GM19438 (cell line): ENCODE measurements at regions not wholly inside any gene's neighbourhood (a gene's known extent, or its start where the extent isn't known, plus 50 kb on each side); places are given as distances from the start of the nearest gene placed in this dataset.

ENCODE experiments used
- ATAC-seq: cut with Tn5 transposase; IDR thresholded peaks from one replicate; pipeline ENCODE4 v1.9.1; 2021; ENCODE audit warnings: low read depth; ENCODE audit not compliant: unreplicated experiment

DNA sequence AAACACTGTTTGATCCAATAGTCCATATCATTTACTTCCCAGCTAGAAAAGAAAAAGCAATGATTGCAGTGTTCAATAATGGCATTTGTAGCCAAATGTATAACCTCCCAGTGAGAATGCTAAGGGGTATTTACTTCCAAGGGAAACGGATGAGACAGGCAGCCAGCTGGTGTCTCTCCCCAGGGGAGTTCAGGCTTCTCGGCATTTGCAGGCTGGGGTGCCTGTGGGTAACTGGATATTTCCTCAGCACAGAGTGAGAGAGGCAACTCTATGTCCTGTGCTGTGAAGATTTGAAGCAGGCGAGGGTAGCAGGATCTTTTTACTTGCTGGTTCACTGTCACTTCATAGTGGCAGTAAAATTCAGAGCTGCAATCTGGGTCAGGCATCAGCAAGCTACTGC, 1455.6 kb upstream of the TMEM132C start:
- ATAC-seq: no peak

DNA sequence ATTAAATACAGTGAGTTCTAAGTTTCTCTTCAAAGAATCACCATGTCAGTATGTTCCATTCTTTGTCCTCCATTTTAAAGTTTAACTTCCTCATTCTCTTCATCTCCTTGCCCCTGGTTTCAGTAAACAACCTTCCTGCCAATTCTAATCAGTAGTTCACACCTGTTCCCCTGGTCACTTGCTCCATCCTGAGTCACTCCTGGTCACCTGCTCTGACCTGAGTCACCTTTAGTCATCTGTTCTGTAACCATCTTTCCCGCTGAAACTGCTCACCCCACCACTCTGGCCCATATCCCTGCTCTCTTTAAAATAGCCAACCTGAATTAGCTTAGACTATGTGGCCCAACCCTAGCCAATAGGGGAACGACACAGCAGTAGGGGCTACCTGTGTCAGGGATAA, 1447.4 kb upstream of the TMEM132C start:
- no peak for ATAC-seq

DNA sequence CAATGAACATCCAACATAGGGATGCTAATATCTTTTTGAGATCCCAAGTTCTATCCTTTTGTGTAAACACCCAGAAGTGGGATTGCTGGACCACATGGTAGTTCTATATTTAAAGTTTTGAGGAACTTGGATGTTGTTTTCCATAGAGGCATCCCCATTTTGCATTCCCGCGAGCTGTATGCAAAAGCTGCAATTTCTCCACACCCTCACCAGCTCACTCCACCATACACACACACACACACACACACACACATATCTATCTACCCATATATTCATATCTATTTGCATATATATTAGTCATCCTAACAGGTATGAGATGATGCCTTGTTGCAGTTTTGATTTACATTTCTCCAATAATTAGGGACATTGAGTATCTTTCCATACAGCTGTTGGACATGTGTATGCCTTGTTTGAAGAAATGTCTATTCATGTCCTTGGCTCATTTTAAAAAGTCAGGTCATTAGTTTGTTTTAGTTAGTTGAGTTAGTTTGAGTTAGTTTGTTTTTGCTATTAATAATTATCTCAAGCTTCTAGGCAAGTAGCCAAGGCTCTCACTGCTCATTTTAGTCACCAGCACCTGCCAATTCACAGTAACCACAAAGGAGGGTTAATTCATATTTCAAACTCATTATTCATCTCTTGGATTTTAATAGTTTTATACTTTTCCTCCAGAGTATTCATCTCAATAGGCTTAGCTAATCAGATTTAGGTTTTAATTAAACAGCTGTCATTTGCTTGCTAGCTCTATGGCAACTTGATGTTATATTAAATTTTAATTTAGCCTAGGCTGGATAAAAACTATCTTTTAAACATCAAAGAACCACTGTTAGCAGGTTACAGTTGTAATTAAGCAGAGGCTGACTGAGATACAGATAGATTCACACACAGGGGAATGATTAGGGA, 1435.9 kb upstream of the TMEM132C start:
- no peak for ATAC-seq

DNA sequence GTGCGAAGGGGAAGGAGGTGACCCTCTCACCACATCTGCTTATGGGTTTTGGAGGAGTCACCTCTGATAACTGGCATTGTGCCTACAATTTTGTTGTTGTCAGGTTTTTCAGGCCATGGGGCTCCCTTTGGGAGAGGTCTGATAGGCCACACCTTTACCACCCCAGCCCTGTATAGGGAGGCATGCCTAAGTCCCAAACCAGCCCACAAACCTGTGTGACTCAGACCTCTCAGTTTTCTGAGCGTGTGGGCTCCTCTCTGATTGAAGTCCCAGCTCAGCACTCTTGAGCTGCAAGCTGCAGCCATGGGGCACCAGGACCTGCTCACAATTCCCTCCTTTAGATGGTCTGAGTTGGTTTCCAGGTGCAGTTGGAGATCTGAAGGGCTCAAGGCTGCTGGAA, 1429.3 kb upstream of the TMEM132C start:
- no peak for ATAC-seq

DNA sequence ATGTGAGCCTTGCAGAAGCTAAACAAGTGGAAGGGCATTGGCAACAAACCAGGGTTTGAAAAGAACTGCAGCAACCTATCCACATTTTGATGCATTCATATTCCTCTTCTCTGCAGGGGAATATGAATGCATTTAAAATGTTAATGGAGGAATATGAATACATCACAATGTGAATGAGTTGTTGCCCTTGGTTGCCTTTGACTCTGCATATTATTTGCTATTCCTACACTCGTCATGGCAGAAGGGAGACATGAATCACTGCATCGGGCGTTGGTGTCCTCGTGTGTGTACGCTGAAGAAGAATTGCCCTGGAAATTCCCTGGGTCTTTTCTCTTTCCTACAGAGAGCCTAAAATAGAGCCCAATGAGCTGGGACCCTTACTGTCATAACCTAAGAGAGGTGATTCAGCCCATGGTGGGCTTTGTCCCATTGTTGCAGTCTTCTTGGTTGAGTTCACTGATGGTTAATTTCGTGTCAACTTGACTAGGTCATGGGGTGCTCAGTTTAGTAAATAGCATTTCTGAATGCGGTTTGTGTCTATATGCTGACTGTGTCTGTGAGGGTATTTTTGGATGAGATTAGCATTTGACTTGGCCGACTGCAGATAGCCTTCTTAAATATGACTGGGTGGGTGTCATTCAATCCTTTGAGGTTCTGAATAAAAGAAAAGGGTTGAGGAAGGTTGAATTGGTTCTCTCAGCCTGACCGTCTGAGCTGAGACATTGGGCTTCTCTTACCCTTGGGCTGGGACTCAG, 1422.9 kb upstream of the TMEM132C start:
- no peak for ATAC-seq

DNA sequence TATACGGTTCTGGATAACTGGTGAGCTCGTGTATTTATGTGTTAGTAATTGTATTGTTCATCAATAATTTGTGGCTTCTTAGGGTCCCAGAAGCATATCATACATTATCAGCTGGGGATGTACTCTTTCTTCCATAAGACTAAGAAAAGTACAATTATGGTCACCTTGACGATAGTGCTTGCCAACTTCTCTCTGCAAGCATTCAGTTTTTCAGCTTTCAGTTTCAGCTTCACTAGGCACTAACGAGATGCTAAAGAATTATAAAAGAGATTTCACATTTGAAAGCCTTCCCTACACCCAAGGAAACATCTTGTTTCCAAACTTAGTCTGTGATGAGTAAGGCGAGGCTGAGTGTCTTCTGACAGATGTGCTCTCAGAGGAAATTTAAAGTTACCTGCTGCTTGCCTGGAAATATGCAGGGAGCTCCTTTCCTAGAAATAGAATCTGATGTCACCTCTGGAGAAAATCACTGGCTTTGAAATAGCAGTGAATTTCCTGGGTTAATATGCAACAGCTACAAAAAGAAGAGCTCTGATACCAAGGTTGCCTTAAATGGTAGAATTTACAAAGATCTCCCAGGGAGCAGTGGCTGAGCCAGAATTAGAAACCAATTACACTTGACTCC, 1419.9 kb upstream of the TMEM132C start:
- no peak for ATAC-seq

DNA sequence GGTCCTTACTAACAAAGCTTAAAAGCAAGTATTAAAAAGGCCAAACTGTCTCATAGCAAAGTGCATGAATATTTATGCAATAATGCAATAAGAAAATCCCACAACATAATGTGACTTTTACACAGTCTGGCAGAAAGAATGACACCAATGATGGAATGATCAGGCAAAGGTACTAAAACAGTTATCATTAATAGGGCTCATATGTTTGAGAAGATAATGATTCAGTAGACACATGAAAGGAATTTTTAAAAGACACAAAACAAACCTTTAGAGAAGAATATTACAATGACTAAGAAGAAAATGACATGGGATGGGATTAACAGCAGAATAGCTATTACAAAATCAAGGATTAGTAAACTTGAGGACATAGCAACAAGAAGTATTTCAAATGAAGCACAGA, 1411.2 kb upstream of the TMEM132C start:
- ATAC-seq: no peak

DNA sequence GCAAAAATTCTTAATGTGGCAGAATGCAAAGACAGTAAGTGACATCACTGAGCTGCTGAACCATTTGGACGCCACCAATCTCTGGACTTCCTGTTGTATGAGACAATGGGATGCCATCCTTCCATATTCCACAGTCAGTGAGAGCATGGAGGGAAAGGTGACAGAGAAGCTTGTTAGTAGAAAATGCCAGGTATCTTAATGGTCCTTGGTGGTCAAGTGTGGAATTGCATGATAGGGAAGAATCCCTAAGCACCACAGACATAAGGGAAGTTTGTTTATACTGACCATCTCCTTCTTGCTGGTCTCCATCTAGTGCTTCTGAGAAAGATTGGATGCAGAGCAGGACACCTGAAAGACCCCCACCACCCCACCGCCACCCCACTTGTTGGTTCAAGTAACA, 1410.0 kb upstream of the TMEM132C start:
- ATAC-seq: no peak

DNA sequence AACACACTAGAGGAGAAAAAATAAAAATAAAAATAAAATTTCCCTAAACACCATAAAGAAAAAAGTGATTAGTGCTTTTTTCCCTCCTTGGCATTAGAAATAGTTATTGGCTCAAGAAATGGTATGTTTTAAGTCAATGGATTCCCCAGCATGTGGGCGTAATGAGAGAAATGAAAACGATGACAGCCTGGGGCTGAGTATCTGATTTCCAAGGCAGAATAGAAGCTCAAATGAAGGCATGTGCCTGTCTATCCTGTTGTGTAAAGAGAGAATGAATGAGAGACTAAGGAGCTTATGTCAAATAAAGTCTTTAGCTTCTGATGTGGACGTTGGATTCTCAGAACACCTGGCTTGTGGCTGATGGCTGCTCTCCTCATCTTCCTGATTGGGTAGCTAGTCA, 1408.4 kb upstream of the TMEM132C start:
- no peak for ATAC-seq

DNA sequence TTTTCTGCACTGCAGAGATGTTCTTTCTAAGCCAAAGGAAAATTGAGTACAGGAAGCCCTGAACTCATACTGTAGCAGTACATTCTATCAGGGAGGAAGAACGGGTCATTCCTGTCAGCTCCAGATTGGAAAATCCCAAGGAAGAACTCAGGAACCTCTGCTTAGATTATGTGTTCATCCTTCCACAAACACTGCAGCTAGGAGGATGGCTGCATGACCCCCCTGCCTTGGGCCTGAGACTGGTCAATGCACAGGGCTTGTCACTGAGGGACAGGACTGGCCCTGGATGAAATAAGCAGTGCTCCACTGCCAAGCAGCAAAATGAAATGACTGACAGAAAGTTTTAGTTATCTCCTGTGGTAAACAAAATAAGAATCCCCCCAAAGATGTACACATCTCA, 1406.8 kb upstream of the TMEM132C start:
- ATAC-seq: no peak

DNA sequence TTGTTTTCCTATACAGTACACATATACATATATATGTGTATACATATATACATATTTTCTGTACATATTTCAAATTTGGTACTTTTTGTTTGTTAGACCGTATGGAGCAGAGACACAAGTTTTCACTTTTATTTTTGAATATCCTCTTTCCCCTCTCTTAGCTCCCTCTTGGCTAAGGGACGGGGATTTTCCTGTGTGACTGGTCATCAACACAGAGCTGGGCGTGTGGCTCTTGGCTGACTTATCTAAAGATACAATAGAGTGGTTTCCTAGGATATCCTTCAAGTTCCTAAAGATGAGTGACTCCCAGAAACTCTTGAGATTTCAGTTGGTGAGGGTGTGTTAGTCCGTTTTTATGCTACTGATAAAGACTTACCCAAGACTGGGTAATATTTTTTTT, 1404.5 kb upstream of the TMEM132C start:
- no peak for ATAC-seq

DNA sequence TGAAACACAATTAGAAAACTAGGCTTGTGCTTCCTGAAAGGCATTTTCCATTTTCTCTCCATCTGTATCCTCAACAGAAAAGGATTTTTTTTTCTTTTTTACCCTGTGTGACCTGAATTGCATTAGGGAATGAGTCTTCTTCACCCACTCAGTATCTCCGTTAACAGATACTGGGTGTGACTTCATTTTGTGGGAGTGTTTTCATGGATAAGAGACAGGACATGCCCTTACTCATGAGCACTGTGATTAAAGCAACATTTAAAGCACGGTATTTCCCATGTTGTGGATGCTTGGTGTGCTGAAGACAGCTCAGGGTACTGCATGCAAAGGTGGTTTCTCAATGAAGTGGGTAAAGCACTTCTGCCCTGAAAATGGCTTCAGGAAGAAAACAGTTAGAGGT, 1397.3 kb upstream of the TMEM132C start:
- ATAC-seq: no peak

DNA sequence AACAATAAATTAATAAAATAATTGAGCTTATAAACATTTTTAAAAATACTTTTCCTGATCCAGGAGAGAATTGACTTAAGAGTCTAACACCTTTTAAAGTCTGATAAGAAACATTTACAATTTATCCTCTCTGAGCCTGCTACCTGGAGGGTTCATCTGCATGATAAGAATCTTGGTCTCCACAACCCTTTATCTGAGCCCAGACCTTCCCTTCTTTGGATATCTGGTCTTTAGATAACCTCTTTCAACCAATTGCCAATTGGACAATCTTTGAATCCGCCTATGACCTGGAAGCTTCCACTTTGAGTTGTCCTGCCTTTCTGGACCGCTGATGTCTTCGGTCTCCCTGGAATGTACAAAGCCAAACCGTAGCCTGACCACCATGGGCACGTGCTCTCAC, 1393.3 kb upstream of the TMEM132C start:
- no peak for ATAC-seq

DNA sequence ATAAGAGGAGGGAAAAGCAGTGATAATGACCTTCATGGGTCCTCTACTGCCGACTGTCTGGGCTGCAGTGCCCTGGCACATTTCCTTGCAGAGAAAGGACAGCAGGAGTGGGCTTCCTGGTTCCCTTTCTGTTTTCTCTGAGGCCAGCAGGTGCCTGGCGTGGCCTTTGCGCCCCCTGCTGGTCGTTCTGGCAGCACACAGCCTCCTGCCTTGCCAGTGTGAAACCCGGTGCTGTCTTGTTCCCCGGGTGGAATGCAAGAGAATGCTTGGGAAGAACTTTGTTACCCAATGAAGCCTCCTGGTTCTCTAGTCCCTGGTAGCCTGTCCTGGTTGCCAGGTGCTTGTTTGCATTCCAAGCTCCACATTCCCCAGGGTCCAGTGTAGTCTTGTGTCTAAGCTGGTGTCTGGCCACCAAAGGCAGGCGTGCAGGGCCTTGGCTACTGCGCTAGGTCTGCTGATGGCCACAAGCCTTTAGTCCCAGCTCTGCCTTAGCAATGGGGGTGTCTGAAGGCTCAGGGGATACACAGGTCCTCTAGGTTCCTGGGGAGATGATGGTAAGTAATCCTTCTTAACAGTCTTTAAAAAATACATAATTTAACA, 1392.4 kb upstream of the TMEM132C start:
- ATAC-seq: no peak

DNA sequence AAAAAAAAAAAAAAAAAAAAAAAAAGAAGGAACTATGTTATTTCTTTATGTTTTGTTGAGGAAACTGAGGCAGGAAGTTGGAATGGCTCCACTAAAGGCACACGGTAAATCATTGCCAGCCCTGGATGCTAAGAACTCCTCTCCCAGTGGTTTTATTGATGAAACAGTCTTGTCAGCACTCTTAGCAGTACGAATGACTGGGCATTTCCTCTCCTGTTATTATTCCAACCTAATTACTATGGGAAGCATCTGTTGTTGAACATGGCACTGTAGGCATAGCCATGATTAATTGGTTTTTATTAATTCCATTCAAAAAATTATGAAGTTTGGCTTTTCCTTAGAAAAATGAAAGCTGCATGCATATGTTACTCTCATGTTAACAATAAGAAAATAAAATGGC, 1387.1 kb upstream of the TMEM132C start:
- ATAC-seq: no peak

DNA sequence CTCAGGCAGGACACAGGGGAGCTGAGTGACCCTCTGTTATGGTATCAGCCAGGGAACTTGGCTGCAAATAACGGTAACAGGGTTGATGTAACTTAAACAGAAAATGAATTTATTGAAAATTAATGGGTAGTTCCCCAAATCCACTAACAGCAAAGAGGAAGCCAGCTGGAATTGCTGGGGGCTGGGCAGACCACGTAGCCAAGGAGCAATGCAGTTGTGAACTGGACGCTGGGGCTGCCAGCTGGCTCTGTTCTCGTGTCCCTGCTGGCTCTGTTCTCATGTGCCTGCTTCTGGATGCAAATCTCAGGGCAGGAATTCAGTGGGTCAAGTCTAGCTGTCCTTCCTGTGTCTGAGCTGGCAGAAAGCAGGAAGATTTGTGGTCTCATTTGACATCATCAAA, 1383.3 kb upstream of the TMEM132C start:
- no peak for ATAC-seq

DNA sequence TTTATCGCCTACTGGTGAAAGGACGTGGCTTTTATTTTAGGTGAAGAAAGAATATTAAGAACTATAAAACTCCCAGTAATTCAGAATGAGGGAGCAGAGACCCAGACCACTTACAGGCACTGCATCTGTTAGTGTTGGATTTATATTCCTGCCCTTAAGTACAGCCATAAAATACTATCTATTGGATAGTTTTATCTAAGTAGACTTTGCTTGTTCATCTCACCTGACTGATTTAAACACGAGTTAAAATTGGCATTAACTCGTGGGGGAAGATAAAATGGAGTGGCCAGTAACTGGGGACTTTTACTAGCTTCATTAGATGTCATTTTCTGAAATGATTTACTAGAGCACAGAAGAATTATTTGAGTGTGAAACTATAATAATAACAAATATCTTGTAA, 1377.5 kb upstream of the TMEM132C start:
- ATAC-seq: no peak

DNA sequence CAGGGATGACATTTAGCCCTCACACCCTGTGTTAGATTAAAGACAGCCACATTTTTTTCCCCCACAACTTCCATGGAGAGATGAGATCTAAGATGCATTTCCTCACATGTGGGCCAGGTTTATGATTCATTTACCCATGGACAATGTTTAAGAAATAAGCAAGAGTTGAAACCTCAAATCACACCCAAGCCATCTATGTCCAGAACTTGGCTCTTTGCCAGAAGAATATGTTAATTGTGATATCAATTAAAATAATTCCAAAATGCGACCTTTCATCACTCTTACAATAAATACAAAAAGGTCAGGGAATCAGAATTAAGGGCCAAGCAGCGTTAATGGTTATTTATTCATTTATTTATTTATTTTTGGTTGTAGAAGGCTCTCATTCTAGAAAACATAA, 1376.9 kb upstream of the TMEM132C start:
- no peak for ATAC-seq

DNA sequence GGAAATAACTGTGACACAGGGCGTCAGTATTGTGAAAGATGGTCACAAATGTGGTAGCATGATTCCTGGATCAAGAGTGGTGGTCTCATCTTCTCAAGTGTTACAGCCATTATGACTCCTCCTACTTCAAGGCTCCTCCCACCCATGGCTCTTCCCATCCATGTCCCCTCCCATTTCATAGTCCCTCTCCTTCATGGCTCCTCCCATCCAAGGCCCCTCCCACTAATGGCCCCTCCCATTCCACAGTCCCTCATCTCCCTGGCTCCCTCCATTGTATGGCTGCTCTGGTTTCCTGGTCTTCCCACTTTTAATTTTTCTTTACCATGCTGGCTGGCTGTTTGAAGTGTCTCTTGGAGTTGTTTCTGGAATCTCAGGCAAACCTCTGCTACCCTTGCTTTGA, 1375.2 kb upstream of the TMEM132C start:
- no peak for ATAC-seq

DNA sequence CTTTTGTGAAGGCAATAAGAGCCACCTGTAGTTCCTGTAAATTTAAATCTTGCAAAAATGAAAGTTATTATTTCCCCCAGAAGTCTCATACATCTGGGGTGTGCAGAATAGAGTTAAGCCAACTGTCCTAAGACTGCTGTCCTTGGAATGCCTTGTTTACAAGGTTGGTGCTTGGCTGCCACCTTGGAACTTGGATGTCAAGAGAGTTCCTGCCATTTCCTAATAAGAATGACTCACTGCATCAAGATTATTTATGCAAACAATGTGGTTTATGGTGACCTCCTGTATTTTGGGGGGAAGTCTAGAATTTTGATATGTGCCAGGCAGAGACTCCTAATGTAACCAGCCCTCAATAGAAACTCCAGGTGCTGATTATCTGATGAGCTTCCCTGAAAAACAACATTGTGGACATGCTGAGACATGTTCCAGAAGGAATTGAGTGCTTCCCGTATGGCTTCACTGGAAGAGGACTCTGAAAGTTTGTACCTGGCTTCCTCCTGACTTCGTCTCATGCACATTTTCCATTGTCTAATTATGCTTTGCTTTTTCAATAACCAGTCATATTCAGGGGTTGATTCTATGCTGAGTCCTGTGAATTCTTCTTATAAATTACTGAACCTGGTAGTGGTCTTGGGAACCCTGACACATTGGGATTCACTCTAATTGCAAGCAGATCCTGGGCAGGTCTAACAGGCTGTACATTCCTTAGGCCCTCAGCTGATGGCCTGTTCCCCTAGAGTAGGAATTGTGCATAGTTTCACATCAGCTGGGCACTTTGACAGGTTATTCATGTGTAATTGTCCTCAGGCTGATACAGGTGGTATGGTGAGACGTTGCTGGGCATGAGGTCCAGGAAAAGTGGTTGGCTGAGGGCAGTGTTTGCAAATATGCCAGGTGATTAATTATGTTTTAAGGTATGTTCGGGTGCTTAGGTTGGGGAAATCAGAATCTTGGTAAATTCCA, 1370.7 kb upstream of the TMEM132C start:
- no peak for ATAC-seq
